ENCODE measurements at regions not wholly inside any gene's neighbourhood (a gene's known extent, or its start where the extent isn't known, plus 50 kb on each side); places are given as distances from the start of the nearest gene placed in this dataset.

DNA sequence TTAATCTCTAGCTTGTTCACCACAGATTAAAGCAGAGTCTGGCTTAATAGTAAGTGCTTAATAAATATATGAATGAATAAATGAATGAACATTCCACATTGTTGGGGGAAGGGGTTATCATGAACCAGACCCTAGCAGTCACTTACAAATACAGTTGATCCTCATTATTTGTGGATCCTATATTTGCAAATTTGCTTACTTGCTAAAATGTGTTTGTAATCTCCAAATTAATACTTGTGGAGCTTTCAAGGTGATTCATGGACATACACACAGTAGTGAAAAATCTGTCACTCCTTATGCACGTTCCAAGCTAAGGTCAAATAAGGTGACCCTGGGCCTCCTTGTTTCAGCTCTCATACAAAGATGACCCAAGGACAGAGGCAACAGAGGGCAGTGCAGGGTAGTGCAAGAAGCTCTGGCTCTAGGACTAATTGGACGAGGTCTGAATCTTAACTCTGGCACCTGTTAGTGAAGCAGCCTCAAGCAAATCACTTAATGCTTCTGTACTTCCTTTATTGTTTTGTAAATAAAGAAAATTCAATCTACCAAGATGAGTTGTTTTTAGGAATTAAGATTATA, 112.8 kb upstream of the C2CD4B start:
- TF ChIP-seq CTCF (conservative IDR thresholded peaks at IDR 0.05; ENCODE audit: low read depth, low read length): no peak
- no peak for TF ChIP-seq EZH2 (IDR thresholded peaks at IDR 0.05; ENCODE audit: borderline replicate concordance, low read depth, low read length, poor library complexity, severe bottlenecking)

Data from A673 (cell line).